Choroid plexus epithelial cell (primary cell): ENCODE measurements at regions not wholly inside any gene's neighbourhood (a gene's known extent, or its start where the extent isn't known, plus 50 kb on each side); places are given as distances from the start of the nearest gene placed in this dataset.
A peak's percentile ranks its signal among the peaks of the same experiment; 100 is the strongest.

Experiments
- DNase-seq: peaks from one replicate; pipeline ENCODE4 v3.0.0-alpha.2; 2010; ENCODE audit warnings: low read depth
- H3K4me3 ChIP-seq: 2 replicates; pipeline ENCODE4 v1.5.1; 2011; ENCODE audit warnings: low read depth, mild to moderate bottlenecking, control low read depth, low read length, moderate library complexity
- TF ChIP-seq, protein P1 (sequence below): conservative IDR thresholded peaks from 2 replicates; pipeline ENCODE4 v1.5.1; 2011; ENCODE audit warnings: low read depth, mild to moderate bottlenecking, control low read depth, inconsistent platforms, low read length, moderate library complexity

DNA sequence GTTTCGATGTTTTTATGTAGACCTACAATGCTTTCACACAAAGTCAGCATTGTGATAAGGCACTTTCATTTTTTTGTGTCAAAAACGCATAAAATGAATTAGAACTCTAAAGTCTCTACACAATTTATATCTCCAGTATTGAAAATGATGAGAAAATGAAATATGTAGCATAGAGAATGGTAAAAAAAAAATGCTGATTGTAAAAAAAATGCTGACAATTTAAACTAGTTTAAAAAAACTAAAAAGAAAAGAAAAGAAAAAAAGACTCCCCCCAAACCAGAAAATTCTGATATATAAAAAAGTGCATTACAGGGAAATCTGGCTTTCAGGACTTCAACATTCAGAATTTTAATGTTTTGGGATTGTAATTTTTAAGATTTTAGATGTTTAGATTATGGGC, 148.1 kb downstream of the FZD1 start:
- TF ChIP-seq, protein P1, sequence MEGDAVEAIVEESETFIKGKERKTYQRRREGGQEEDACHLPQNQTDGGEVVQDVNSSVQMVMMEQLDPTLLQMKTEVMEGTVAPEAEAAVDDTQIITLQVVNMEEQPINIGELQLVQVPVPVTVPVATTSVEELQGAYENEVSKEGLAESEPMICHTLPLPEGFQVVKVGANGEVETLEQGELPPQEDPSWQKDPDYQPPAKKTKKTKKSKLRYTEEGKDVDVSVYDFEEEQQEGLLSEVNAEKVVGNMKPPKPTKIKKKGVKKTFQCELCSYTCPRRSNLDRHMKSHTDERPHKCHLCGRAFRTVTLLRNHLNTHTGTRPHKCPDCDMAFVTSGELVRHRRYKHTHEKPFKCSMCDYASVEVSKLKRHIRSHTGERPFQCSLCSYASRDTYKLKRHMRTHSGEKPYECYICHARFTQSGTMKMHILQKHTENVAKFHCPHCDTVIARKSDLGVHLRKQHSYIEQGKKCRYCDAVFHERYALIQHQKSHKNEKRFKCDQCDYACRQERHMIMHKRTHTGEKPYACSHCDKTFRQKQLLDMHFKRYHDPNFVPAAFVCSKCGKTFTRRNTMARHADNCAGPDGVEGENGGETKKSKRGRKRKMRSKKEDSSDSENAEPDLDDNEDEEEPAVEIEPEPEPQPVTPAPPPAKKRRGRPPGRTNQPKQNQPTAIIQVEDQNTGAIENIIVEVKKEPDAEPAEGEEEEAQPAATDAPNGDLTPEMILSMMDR = no peak
- H3K4me3 ChIP-seq = no peak overlapping the region
- no peak for DNase-seq

DNA sequence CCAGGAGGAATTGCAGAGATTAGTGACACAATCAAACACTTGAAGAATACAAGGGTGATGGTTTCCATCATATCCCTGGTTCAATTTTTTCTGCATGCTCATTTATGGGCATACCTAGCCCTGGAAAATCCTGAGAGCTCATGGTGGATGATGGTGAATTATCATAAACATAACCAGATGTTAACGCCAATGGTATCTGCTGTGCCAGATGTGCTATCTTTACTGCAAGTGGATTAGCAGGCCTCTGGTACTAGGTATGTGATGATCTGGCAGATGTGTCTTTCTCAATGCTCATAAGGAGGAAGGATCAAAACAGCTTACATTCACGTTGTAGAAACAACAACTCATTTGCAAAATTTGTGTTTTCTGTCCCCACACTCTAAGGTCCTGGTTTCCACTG, 150.5 kb downstream of the FZD1 start:
- no peak for DNase-seq
- TF ChIP-seq, protein P1 = no peak
- H3K4me3 ChIP-seq = no peak overlapping the region

DNA sequence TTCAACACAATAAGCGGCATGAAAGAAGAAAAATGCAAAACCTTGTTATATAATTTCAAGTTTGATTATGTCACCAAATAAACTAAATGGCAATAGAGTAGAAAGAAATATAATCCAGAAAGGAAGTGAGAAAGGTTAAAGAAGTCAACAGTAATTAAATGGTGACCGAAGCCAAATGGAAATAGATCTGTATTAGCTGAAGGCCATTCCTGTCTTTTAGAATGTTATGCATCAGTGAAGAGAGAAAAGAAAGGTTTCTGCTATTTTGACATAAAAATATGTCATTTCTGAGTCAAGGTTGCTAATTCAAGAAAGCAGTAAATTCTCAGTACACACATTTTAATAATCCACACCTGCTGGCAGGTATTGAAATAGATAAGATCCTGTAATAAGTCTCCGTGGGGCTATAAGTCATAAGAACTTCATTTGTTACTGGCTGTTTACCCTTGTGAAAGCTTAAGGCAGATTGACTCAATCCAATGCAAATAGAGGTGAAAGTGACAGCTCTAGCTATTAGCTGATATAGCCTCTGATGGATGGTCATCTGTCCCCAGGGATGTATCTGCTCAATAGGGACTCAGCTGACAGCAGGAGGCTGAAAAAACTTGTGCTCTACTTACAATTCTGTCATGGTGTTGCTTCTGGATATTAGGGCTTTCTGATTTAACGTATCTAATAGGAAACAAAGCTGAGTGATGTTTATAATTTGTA, 152.1 kb downstream of the FZD1 start:
- TF ChIP-seq, protein P1 = no peak
- no peak for DNase-seq

DNA sequence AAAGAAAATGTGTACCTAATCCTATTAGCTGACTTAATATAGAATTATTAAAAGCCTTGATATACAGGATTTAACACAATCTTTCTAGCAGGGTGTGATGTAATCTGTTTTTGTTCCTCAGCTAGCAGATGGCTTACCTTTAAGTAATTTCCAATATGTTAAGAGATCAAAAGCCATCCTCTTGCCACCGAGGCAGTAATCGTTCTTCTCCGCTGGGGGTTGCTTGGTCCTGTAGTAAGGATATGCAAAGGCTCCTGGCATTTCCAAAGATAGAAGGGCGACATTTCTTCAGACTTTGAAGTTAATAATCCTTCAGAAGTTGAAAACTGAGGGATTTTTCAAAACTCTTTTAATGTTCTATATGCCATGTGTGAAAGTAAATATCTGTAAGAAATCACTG, 156.4 kb downstream of the FZD1 start:
- TF ChIP-seq, protein P1 = no peak
- H3K4me3 ChIP-seq = no peak overlapping the region
- DNase-seq = no peak

More for the DNA sequence above, 152.1 kb downstream of the FZD1 start:
- H3K4me3 ChIP-seq = no peak overlapping the region

DNA sequence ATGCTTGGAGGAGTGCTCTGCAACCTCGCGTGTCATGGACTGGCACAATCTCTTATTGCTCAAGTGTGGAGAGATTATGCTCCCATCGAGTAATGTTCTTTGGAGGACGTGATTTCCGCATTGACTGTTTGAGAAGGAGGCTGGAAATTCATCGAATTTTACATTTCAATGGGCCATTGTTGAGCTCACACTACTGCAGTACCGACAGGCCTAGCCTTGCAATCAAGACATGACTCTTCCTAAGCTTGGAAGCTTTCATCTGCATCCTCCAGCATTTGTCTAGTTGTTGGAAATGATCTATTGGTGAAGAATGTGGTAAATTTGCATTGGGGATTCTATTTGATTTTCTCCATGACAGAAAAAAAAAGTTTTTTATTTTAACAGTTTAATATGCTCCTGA, 156.8 kb downstream of the FZD1 start:
- no peak for DNase-seq
- TF ChIP-seq, protein P1 = no peak
- no peak overlapping the region for H3K4me3 ChIP-seq

DNA sequence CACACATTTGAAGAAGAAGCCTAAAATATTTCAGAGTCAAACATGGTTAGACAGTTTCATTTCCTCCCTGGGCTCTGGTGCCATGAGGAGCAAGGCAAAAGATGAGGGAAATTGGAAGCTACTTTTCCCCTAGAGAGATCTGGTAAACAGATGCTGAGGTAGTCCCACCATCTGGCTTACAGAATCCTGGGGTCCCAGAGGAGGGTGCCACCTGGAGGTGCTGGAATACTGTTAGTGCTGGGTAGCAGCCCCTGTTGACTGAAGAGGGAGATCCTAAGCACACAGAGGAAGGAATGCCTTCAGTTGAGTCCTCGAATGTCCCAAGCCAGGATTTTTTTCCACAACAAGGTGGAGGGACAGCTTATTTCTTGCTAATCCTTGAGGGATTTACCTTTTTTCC, 160.1 kb downstream of the FZD1 start:
- DNase-seq = no peak
- H3K4me3 ChIP-seq = no peak overlapping the region
- TF ChIP-seq, protein P1 = peak; percentile 17

DNA sequence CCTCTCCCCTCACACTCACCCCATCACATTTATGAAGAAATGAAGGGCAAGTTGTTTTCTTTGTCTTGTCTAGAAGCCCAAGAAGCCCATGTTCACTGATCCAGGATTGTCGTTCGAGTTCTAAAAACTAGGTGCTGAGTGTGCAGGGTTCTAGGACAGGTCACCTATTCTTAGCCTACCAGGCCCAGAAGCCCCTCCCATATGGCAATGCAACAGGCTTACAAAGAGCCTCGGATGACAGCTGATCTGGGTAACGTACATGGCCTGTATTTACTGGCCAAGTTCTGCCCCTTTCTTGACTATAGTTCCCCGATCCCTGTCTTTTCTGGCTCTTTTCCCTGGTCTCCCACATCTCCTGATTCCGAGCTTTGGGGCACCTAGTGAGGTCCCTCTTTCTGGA, 160.9 kb downstream of the FZD1 start:
- TF ChIP-seq, protein P1 = no peak
- no peak for DNase-seq

More for the DNA sequence above, 160.9 kb downstream of the FZD1 start:
- no peak overlapping the region for H3K4me3 ChIP-seq
